NCI-H2081 treated with DMSO at 0.1 percent for 48 hours (cell line): ENCODE measurements at regions not wholly inside any gene's neighbourhood (a gene's known extent, or its start where the extent isn't known, plus 50 kb on each side); places are given as distances from the start of the nearest gene placed in this dataset.
"Not testable (repeated sequence)": the region's sequence is repeated elsewhere in the genome, so short reads cannot be mapped to it uniquely, and the experiment has no call there.

ENCODE experiments used
- DNase-seq: peaks from one replicate; lab custom pipeline; 2025; lab: John Stamatoyannopoulos, UW

- no peak for DNase-seq
These were observed 580.1 kb upstream of the CITED2 start for GRCh38 chr6:139954463-139955071.

- not testable (repeated sequence) for DNase-seq
These were observed 579.3 kb upstream of the CITED2 start for GRCh38 chr6:139953780-139954179.

DNA sequence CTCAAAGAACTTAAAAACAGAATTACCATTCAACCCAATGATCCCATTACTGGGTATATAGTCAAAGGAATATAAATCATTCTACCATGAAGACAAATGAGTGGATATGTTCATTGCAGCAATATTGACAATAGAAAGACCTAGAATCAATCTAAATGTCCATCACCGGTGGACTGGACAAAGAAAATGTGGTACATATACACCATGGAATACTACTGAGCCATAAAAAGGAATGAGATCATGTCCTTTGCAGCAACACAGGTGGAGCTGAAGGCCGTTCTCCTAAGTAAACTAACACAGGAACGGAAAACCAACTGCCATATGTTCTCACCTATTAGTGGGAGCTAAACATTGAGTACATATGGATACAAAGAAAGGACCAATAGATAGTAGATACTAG, 576.7 kb upstream of the CITED2 start:
- no peak for DNase-seq

DNA sequence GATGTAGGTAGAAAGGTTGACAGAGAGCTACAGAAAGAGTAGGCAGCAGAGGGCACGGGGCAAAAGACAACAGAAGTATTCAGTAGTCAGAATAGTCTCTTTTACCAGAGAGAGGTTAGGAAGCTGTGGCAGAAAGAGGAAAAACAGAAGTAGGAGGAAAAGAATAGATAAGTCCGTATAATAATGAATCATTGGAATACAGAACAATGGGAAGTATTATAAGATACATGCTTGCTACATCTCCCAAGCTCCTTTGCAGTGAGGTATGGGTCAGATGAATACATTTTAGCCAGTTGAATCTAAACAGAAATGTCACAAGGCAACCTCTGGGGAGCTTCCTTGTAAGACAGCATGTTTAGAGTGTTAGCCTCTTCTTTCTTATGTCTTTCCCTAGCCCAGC, 570.5 kb upstream of the CITED2 start:
- no peak for DNase-seq

- DNase-seq: no peak
These were observed 569.7 kb upstream of the CITED2 start for GRCh38 chr6:139944131-139944530.

DNA sequence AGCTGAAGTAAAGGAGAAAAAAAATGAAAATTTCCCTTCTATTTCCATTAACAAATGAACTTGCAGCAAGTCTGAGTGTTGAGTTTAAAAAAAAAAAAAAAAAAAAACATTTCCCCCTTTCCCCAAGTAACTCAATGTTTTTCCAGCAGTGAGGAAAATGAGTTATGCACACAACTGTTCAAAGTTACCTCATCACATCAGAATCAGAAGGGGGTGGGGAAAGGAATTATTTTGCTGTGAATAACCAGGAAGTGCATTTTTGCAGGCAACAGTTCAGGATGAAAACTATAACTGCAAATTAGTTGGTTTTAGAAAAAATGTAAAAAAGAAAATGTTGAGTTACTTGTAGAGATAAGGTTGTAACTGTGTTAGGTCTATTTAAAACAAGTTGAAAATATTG, 568.9 kb upstream of the CITED2 start:
- no peak for DNase-seq

GRCh38 chr6:139942331-139942730, 567.9 kb upstream of the CITED2 start:
- no peak for DNase-seq

GRCh38 chr6:139941826-139942225, 567.4 kb upstream of the CITED2 start:
- DNase-seq: no peak

DNA sequence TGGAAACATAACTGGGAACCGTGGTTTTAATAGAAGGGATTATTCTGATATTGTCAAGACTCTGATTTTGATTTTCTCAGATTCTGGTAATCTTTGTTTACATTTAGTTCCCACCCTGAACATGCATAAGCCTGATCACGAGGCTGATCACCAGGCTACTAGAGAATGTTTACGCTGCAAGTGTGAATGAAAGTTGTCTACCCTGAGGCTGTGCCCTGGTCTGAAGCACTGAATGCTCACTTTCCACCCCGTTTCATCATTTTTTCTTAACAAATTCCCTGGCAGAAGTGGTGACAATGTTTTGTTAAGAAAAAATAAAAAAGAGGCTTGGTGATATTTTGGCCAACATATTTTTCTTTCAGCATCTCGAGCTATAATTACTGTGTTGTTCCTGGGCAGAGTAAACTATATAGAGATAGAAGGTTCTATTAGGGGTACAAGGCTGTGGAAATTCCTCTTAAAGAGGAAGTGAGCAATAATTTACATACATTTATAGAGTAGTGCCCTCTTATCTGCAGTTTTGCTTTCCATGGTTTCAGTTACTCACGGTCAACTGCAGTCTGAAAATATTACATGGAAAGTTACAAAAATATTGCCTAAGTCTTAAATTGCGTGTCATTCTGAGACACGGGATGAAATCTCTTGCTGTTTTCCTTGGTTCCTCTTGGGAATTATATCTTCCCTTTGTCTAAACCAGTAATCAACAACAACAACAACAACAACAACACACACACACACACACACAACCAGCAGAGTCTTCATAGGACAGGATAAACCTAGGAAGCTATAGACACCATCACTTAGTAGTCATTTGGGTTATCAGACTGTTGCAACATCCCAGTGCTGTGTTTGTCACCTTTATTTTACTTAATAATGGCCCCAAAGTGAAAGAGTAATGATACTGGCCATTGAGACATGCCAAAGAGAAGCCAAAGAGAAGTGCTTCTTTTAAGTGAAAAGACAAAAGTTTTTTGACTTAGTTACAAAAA, 566.6 kb upstream of the CITED2 start:
- DNase-seq: no peak

GRCh38 chr6:139939189-139939979, 564.9 kb upstream of the CITED2 start:
- DNase-seq: no peak

- DNase-seq: no peak
These were observed 558.2 kb upstream of the CITED2 start for GRCh38 chr6:139932671-139933070.

- no peak for DNase-seq
These were observed 557.3 kb upstream of the CITED2 start for GRCh38 chr6:139931747-139932146.

- DNase-seq: no peak
These were observed 553.4 kb upstream of the CITED2 start for GRCh38 chr6:139927742-139928305.

GRCh38 chr6:139927236-139927635, 552.8 kb upstream of the CITED2 start:
- no peak for DNase-seq

DNA sequence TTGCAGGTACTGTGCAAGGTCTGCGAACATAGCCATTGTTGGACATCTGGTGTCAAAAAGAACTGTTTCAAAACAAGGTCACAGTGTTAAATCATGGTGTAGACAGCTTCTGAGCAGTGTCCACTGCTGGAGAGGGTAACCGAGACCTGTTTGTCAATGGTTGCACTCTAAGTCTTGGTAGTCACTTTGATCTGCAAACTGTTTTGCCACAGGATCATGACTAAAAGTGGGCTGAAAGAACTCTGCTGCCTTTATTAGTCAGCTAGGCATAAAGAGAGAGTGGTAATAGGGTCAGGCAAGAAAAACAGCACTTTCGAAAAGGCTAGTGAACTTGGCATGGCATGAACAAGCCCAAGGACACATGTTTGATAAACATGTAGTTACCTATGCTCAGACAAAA, 552.3 kb upstream of the CITED2 start:
- DNase-seq: no peak

DNA sequence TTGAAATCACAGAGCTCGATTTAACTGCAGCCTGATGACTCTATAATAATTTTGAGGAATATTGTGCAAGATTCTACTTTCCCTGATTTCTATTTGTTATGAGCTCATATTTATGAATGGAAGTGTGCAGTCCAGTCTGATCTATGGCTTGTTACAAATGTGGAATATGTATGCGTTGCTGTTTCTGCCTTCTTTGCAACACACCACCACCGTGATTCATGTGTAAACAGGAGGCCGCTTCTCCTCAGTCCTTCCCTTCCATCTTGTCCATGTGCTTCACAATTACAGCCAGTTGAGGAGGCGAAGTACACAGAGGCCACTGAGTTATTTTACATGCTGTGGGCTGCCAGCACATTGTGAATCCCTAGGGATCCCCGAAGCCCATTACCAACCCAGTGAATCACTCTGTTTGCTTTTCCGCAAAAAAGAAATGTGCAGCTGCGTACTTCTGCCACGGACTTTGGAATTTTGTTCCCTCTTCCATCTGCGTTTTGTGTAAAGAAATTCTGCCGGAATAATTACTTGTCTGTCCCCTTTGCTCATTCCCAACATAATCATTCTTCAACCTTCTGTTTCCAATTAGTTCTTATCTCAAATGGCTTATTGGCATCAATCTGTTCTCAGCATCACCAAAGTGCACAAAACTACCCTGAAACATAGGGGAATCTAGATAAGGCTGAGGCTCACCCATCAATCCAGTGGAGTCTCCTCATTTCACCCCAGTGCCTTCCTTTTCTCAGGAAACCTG, 551.6 kb upstream of the CITED2 start:
- no peak for DNase-seq

DNA sequence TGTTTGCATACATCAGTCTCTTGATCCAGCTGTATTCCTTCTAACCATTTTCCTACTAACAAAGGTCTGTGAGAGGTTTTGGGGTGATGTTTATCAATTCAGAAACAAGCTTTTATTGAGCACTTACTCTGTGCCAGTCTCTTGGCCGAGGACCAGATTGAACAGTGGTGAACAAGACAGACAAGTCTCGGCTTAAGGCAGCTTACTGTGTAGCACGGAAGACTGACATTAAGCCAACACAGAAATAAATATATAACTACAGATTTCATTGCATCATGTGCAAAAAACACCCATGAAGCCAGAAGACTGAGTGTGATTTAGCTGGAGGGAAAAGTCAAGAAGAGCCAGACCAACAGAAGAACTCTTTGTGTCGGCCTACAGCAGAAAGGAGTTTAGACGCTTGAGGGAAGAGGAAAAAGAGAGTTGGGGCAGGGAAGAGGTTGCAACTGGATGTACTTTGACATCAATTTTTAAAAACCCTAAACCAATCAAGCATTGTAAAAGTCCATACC, 549.6 kb upstream of the CITED2 start:
- DNase-seq: no peak

DNA sequence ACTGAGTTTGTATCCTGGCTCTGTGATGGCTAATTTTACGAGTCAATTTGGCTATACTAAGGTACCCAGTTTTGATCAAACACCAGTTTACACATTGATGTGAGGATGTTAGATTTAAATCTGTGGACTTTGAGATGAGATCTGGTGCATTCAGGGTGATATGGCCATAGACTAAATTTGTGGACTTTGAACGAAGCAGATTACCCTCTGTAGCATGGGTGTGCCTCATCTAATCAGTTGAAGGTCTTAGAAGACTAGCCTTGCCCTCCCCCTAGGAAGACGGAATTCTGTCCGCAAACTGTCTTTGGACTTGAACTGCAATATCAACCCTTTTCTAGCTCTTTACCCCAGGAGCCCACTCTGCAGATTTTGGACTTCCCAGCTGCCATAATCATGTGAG, 547.8 kb upstream of the CITED2 start:
- no peak for DNase-seq

GRCh38 chr6:139920776-139921100, 546.3 kb upstream of the CITED2 start:
- DNase-seq: no peak

GRCh38 chr6:139920027-139920775, 545.8 kb upstream of the CITED2 start:
- DNase-seq: no peak
